Left ventricle myocardium superior (tissue), 1 donor: ENCODE measurements at regions not wholly inside any gene's neighbourhood (a gene's known extent, or its start where the extent isn't known, plus 50 kb on each side); places are given as distances from the start of the nearest gene placed in this dataset.
A peak's percentile ranks its signal among the peaks of the same experiment; 100 is the strongest.
"Not testable (repeated sequence)": the region's sequence is repeated elsewhere in the genome, so short reads cannot be mapped to it uniquely, and the experiment has no call there.

Experiments
- ATAC-seq: fragments of 200-7000 bp; cut with Tn5 transposase; one replicate; pipeline ENCODE4 v1.9.1; 2020; ENCODE audit warnings: mild to moderate bottlenecking, moderate library complexity
- DNase-seq: peaks from one replicate; pipeline ENCODE4 v3.0.0-alpha.2; 2020
- intact Hi-C: fragments of 100-400 bp; cut with micrococcal nuclease; formaldehyde crosslinking; loops from one replicate; pipeline ENCODE4 v1.11.0; 2022
- donor health status: DM: no; HTN: yes; CAD: no; lungs with severe emphysema.

GRCh38 chr11:93902921-93903320 is 52.5 kb upstream of the VSTM5 start:
- DNase-seq = no peak

GRCh38 chr11:93903989-93904388 is 53.6 kb upstream of the VSTM5 start:
- no peak for ATAC-seq
- intact Hi-C loops = no loop called here

More at GRCh38 chr11:93902921-93903320, 52.5 kb upstream of the VSTM5 start:
- intact Hi-C loops = no loop called here
- no peak for ATAC-seq

GRCh38 chr11:93904716-93905115 is 54.3 kb upstream of the VSTM5 start:
- intact Hi-C loops = no loop called here
- ATAC-seq = no peak

More at GRCh38 chr11:93903989-93904388, 53.6 kb upstream of the VSTM5 start:
- DNase-seq = no peak

GRCh38 chr11:93905384-93905783 is 55.0 kb upstream of the VSTM5 start:
- DNase-seq = no peak
- intact Hi-C loops = no loop called here

More at GRCh38 chr11:93904716-93905115, 54.3 kb upstream of the VSTM5 start:
- no peak for DNase-seq

GRCh38 chr11:93906486-93906885 is 56.1 kb upstream of the VSTM5 start:
- DNase-seq = no peak
- no peak for ATAC-seq
- intact Hi-C loops = no loop called here

More at GRCh38 chr11:93905384-93905783, 55.0 kb upstream of the VSTM5 start:
- ATAC-seq = no peak

GRCh38 chr11:93907901-93908300 is 57.5 kb upstream of the VSTM5 start:
- ATAC-seq (no peak), DNase-seq (no peak)
- intact Hi-C loops = no loop called here

- ATAC-seq (no peak), DNase-seq (no peak)
- intact Hi-C loops = no loop called here
Observed at GRCh38 chr11:93908689-93909088, 58.3 kb upstream of the VSTM5 start.

- no peak for DNase-seq
- intact Hi-C loops = no loop called here
- ATAC-seq = no peak
Observed at GRCh38 chr11:93917673-93918072, 67.3 kb upstream of the VSTM5 start.

GRCh38 chr11:93921695-93922468 is 71.5 kb upstream of the VSTM5 start:
- DNase-seq (no peak), ATAC-seq (peak; percentile 55)
- intact Hi-C loops = no loop called here

- DNase-seq (no peak), ATAC-seq (no peak)
- intact Hi-C loops = no loop called here
Observed at GRCh38 chr11:93922830-93923229, 72.4 kb upstream of the VSTM5 start.

GRCh38 chr11:93926099-93926498 is 75.7 kb upstream of the VSTM5 start:
- intact Hi-C loops, DNase-seq, ATAC-seq: not testable (repeated sequence)

GRCh38 chr11:93929407-93929806 is 79.0 kb upstream of the VSTM5 start:
- intact Hi-C loops = no loop called here
- DNase-seq = no peak
- ATAC-seq = no peak

GRCh38 chr11:93933230-93933629 is 82.8 kb upstream of the VSTM5 start:
- intact Hi-C loops = no loop called here
- no peak for ATAC-seq
- no peak for DNase-seq

GRCh38 chr11:93935826-93936225 is 85.3 kb upstream of the HEPHL1 start:
- ATAC-seq (no peak), DNase-seq (no peak)
- intact Hi-C loops = no loop called here

- intact Hi-C loops = no loop called here
- ATAC-seq = no peak
- DNase-seq = no peak
Observed at GRCh38 chr11:93936460-93936859, 84.7 kb upstream of the HEPHL1 start.

- intact Hi-C loops = no loop called here
- ATAC-seq (no peak), DNase-seq (no peak)
Observed at GRCh38 chr11:93939084-93939760, 81.9 kb upstream of the HEPHL1 start.

- DNase-seq (no peak), ATAC-seq (no peak)
- intact Hi-C loops = no loop called here
Observed at GRCh38 chr11:93940395-93940794, 80.8 kb upstream of the HEPHL1 start.

GRCh38 chr11:93942176-93942575 is 79.0 kb upstream of the HEPHL1 start:
- ATAC-seq (no peak), DNase-seq (no peak)
- intact Hi-C loops = no loop called here

- ATAC-seq (no peak), DNase-seq (no peak)
- intact Hi-C loops = no loop called here
Observed at GRCh38 chr11:93945596-93945995, 75.6 kb upstream of the HEPHL1 start.

- intact Hi-C loops = no loop called here
- DNase-seq (no peak), ATAC-seq (no peak)
Observed at GRCh38 chr11:93952082-93952780, 68.9 kb upstream of the HEPHL1 start.
